IMR-90 (cell line): ENCODE measurements at regions not wholly inside any gene's neighbourhood (a gene's known extent, or its start where the extent isn't known, plus 50 kb on each side); places are given as distances from the start of the nearest gene placed in this dataset.

ENCODE experiments used
- ATAC-seq: fragments of 200-7000 bp; cut with Tn5 transposase; 2 replicates; pipeline ENCODE4 v1.9.1; 2020; ENCODE audit warnings: low read depth, mild to moderate bottlenecking, moderate library complexity
- BruUV-seq: library from RNA; stranded (reverse); fragments of 400-500 nt; replicated peaks from 2 replicates; lab custom pipeline; 2021; lab: Mats Ljungman, UMichigan
- CTCF ChIA-PET: fragments of 300-600 bp; formaldehyde crosslinking; extraction: SDS; loops from one replicate; lab custom pipeline; 2021; ENCODE audit warnings: antibody characterized with exemption; lab: Yijun Ruan, JAX
- POLR2A ChIA-PET: fragments of 300-600 bp; sonication (Branson Sonifier 250); formaldehyde crosslinking; loops from one replicate; lab custom pipeline; 2022; ENCODE audit warnings: antibody characterized with exemption; ENCODE audit not compliant: unreplicated experiment; lab: Charles Lee
- DNase-seq: peaks from one replicate; pipeline ENCODE4 v3.0.0; 2013
- H2AFZ ChIP-seq: replicated peaks from 2 replicates; pipeline ENCODE3; 2013; ENCODE audit warnings: low read length, mild to moderate bottlenecking; ENCODE audit not compliant: poor library complexity
- H2AK5ac ChIP-seq: 2 replicates; pipeline ENCODE4 v1.6.1; 2013; ENCODE audit warnings: low read depth, low read length, inconsistent platforms
- H2AK9ac ChIP-seq: replicated peaks from 2 replicates; pipeline ENCODE3; 2013; ENCODE audit warnings: mild to moderate bottlenecking, low read depth, low read length, moderate library complexity; ENCODE audit not compliant: poor library complexity
- H2BK120ac ChIP-seq: 2 replicates; pipeline ENCODE4 v1.6.1; 2013; ENCODE audit warnings: low read depth, low read length, inconsistent platforms
- H2BK15ac ChIP-seq: 3 replicates; pipeline ENCODE4 v1.6.1; 2013; ENCODE audit warnings: low read depth, low read length, inconsistent platforms
- H2BK20ac ChIP-seq: 2 replicates; pipeline ENCODE4 v1.6.1; 2013; ENCODE audit warnings: low read depth, mild to moderate bottlenecking, inconsistent platforms, low read length, moderate library complexity
- H2BK5ac ChIP-seq: 2 replicates; pipeline ENCODE4 v1.6.1; 2013; ENCODE audit warnings: mild to moderate bottlenecking, low read depth, low read length, inconsistent platforms; ENCODE audit not compliant: poor library complexity, severe bottlenecking
- H3K14ac ChIP-seq: replicated peaks from 2 replicates; pipeline ENCODE4 v1.6.1; 2013; ENCODE audit warnings: low read depth, low read length, inconsistent platforms
- H3K18ac ChIP-seq: 2 replicates; pipeline ENCODE4 v1.6.1; 2013; ENCODE audit warnings: low read depth, low read length, control low read depth
- H3K23ac ChIP-seq: 2 replicates; pipeline ENCODE4 v1.6.1; 2013; ENCODE audit warnings: low read depth, low read length, inconsistent platforms
- H3K27ac ChIP-seq: 2 replicates; pipeline ENCODE4 v1.5.1; 2013; ENCODE audit warnings: mild to moderate bottlenecking, control low read depth, low read length; ENCODE audit not compliant: insufficient read depth
- H3K27me3 ChIP-seq: 2 replicates; pipeline ENCODE4 v1.6.1; 2013; ENCODE audit warnings: low read length; ENCODE audit not compliant: control insufficient read depth, insufficient read depth
- H3K36me3 ChIP-seq: 2 replicates; pipeline ENCODE4 v1.6.1; 2013; ENCODE audit warnings: low read length, mixed read lengths; ENCODE audit not compliant: control insufficient read depth, insufficient read depth
- H3K4ac ChIP-seq: 2 replicates; pipeline ENCODE4 v1.6.1; 2013; ENCODE audit warnings: low read depth, low read length, inconsistent platforms
- H3K4me1 ChIP-seq: 2 replicates; pipeline ENCODE4 v1.6.1; 2013; ENCODE audit warnings: low read length, mixed read lengths; ENCODE audit not compliant: control insufficient read depth, insufficient read depth
- H3K4me2 ChIP-seq: 2 replicates; pipeline ENCODE4 v1.6.1; 2013; ENCODE audit warnings: low read depth, mild to moderate bottlenecking, control low read depth, low read length, moderate library complexity
- H3K4me3 ChIP-seq: 2 replicates; pipeline ENCODE4 v1.5.1; 2013; ENCODE audit warnings: low read depth, mild to moderate bottlenecking, control low read depth, low read length, moderate library complexity; ENCODE audit not compliant: insufficient read depth
- H3K56ac ChIP-seq: 2 replicates; pipeline ENCODE4 v1.6.1; 2013; ENCODE audit warnings: low read length, inconsistent platforms; ENCODE audit not compliant: insufficient read depth; ENCODE audit errors: extremely low read depth
- H3K79me1 ChIP-seq, 2 experiments: 2 replicates each; pipeline ENCODE4 v1.6.1; 2013; ENCODE audit warnings: low read length in 2 of 2, inconsistent platforms in 1 of 2, low read depth in 1 of 2
- H3K9ac ChIP-seq: 2 replicates; pipeline ENCODE4 v1.6.1; 2013; ENCODE audit warnings: low read depth, low read length, control low read depth
- H3K9me1 ChIP-seq: 2 replicates; pipeline ENCODE4 v1.6.1; 2013; ENCODE audit warnings: low read length, inconsistent platforms; ENCODE audit not compliant: insufficient read depth
- H3K9me3 ChIP-seq: 2 replicates; pipeline ENCODE4 v1.6.1; 2013; ENCODE audit warnings: low read length; ENCODE audit not compliant: control insufficient read depth, insufficient read depth
- H4K20me1 ChIP-seq: 2 replicates; pipeline ENCODE4 v1.6.1; 2013; ENCODE audit warnings: low read length, inconsistent platforms; ENCODE audit not compliant: insufficient read depth
- H4K5ac ChIP-seq: 2 replicates; pipeline ENCODE4 v1.6.1; 2013; ENCODE audit warnings: mild to moderate bottlenecking, low read depth, low read length, control low read depth
- H4K8ac ChIP-seq, 2 experiments: 2 replicates each; pipeline ENCODE4 v1.6.1; 2013; ENCODE audit warnings: low read depth in 2 of 2, low read length in 2 of 2, control low read depth in 1 of 2, inconsistent platforms in 1 of 2
- H4K91ac ChIP-seq: 2 replicates; pipeline ENCODE4 v1.6.1; 2013; ENCODE audit warnings: low read depth, low read length, inconsistent platforms; ENCODE audit not compliant: insufficient read depth
- BHLHE40 ChIP-seq: fragments of 150-350 bp; IDR thresholded peaks from 2 replicates; pipeline ENCODE4 v1.6.1; 2016; ENCODE audit warnings: mild to moderate bottlenecking, low read depth, low read length
- CEBPB ChIP-seq: IDR thresholded peaks from 2 replicates; pipeline ENCODE4 v1.6.1; 2012; ENCODE audit warnings: low read depth, low read length, improper control_type of control experiment
- CHD1 ChIP-seq: IDR thresholded peaks from 2 replicates; pipeline ENCODE4 v1.6.1; 2012; ENCODE audit warnings: low read depth, low read length, improper control_type of control experiment
- CTCF ChIP-seq: conservative IDR thresholded peaks from 2 replicates; pipeline ENCODE4 v1.5.1; 2012; ENCODE audit warnings: mild to moderate bottlenecking, low read depth, low read length, improper control_type of control experiment
- ELK1 ChIP-seq: fragments of 150-350 bp; IDR thresholded peaks from 2 replicates; pipeline ENCODE4 v1.6.1; 2016; ENCODE audit warnings: low read depth, mild to moderate bottlenecking, low read length, moderate library complexity, borderline replicate concordance
- FOS ChIP-seq: fragments of 150-350 bp; IDR thresholded peaks from 2 replicates; pipeline ENCODE4 v1.6.1; 2016; ENCODE audit warnings: low read depth, low read length
- MAFK ChIP-seq: IDR thresholded peaks from 2 replicates; pipeline ENCODE4 v1.6.1; 2012; ENCODE audit warnings: low read depth, low read length, improper control_type of control experiment
- MAZ ChIP-seq: IDR thresholded peaks from 2 replicates; pipeline ENCODE4 v1.6.1; 2012; ENCODE audit warnings: low read depth, mild to moderate bottlenecking, low read length, improper control_type of control experiment, moderate library complexity, borderline replicate concordance
- MXI1 ChIP-seq: IDR thresholded peaks from 2 replicates; pipeline ENCODE4 v1.6.1; 2012; ENCODE audit warnings: low read depth, mild to moderate bottlenecking, low read length, moderate library complexity, borderline replicate concordance
- NFE2L2 ChIP-seq: fragments of 150-350 bp; IDR thresholded peaks from 2 replicates; pipeline ENCODE4 v1.6.1; 2016; ENCODE audit warnings: low read depth, mild to moderate bottlenecking, low read length
- POLR2A ChIP-seq: IDR thresholded peaks from 2 replicates; pipeline ENCODE4 v1.6.1; 2012; ENCODE audit warnings: mild to moderate bottlenecking, low read depth, low read length
- RAD21 ChIP-seq: IDR thresholded peaks from 2 replicates; pipeline ENCODE4 v1.6.1; 2012; ENCODE audit warnings: low read length, improper control_type of control experiment
- RCOR1 ChIP-seq: IDR thresholded peaks from 2 replicates; pipeline ENCODE4 v1.6.1; 2012; ENCODE audit warnings: mild to moderate bottlenecking, low read length, improper control_type of control experiment; ENCODE audit not compliant: insufficient replicate concordance
- RFX5 ChIP-seq: IDR thresholded peaks from 2 replicates; pipeline ENCODE4 v1.8.0; 2012; ENCODE audit warnings: low read depth, mild to moderate bottlenecking, low read length, moderate library complexity
- SMC3 ChIP-seq: fragments of 150-350 bp; IDR thresholded peaks from 2 replicates; pipeline ENCODE4 v1.6.1; 2016; ENCODE audit warnings: low read depth, mild to moderate bottlenecking, antibody characterized with exemption, low read length, moderate library complexity
- USF2 ChIP-seq: fragments of 150-350 bp; IDR thresholded peaks from 2 replicates; pipeline ENCODE4 v1.6.1; 2017; ENCODE audit warnings: mild to moderate bottlenecking, antibody characterized with exemption, low read length, low read depth
- WGBS, 2 experiments: methylation state at CpG; one replicate each; pipeline versions ENCODE4 v1.1.5 to v1.1.7; 2013; ENCODE audit warnings: missing lambda C conversion rate in 2 of 2; ENCODE audit not compliant: insufficient read length in 1 of 2; ENCODE audit errors: extremely low coverage in 2 of 2; 5-methylcytosine and 5-hydroxymethylcytosine counted together
- dilution Hi-C: fragments of 300-500 bp; cut with HindIII; formaldehyde crosslinking; loops from one replicate; pipeline ENCODE4 v1.14.3; 2018; ENCODE audit warnings: low sequenced_read_pairs; ENCODE audit not compliant: unreplicated experiment
- in situ Hi-C: fragments of 300-500 bp; cut with MboI; formaldehyde crosslinking; loops from 3 replicates; pipeline ENCODE4 v1.14.3; 2019; ENCODE audit warnings: low sequenced_read_pairs, inconsistent platforms, mixed read lengths
- intact Hi-C: fragments of 100-400 bp; cut with micrococcal nuclease; formaldehyde crosslinking; loops from 2 replicates; pipeline ENCODE4 v1.10.0; 2022

- no peaks in the 10 kb centered on the region for H3K27me3 ChIP-seq
- in situ Hi-C loops (no loop called here), dilution Hi-C loops (no loop called here), intact Hi-C loops (no loop called here)
- H2BK5ac ChIP-seq: no peak overlapping the region
- H3K56ac ChIP-seq: no peak overlapping the region
- no TSS peak for BruUV-seq
- no peak overlapping the region for H2AK9ac ChIP-seq
- no peak overlapping the region for H3K27ac ChIP-seq
- no peak overlapping the region for H3K4me3 ChIP-seq
- no peak overlapping the region for H3K4me2 ChIP-seq
- POLR2A ChIA-PET: no interaction called here
- no peak overlapping the region for H3K14ac ChIP-seq
- H3K9me3 ChIP-seq: 0 out of 2 replicates have a peak, but pooled peaks cover 2% of the 10 kb centered on the region
- CTCF ChIA-PET: interaction anchor here (0.6 kb wide), 1 partner anchor 106 kb away, joined by 3 read pairs; no protein-coding TSS in a partner anchor
- H3K9ac ChIP-seq: no peak overlapping the region
- H4K20me1 ChIP-seq: no peaks in the 10 kb centered on the region
- no peak overlapping the region for H4K8ac ChIP-seq
- TF ChIP-seq NFE2L2 (no peak), MXI1 (no peak), ELK1 (no peak), RAD21 (no peak), MAFK (no peak), RCOR1 (no peak), FOS (no peak), POLR2A (no peak), CTCF (no peak), CEBPB (no peak), SMC3 (no peak), MAZ (no peak), USF2 (no peak), CHD1 (no peak), BHLHE40 (no peak), RFX5 (no peak)
- no peak overlapping the region for H2AK5ac ChIP-seq
- no peak overlapping the region for H4K91ac ChIP-seq
- no peaks in the 10 kb centered on the region for H3K79me1 ChIP-seq
- H2BK15ac ChIP-seq: no peak overlapping the region
- no peaks in the 10 kb centered on the region for H3K36me3 ChIP-seq
- H2BK20ac ChIP-seq: no peak overlapping the region
- no peak overlapping the region for H2BK120ac ChIP-seq
- no peak overlapping the region for H3K18ac ChIP-seq
- no peak overlapping the region for H4K5ac ChIP-seq
- no peak for DNase-seq
- no peak overlapping the region for H3K4ac ChIP-seq
- no peaks in the 10 kb centered on the region for H3K4me1 ChIP-seq
- no CpG with 5 or more reads among the region's 5 CpGs for WGBS, 2 experiments
- no peak overlapping the region for H2AFZ ChIP-seq
- H3K9me1 ChIP-seq: no peaks in the 10 kb centered on the region
- ATAC-seq: no peak
- H3K23ac ChIP-seq: no peak overlapping the region
These were observed 552.4 kb upstream of the DAB1 start for GRCh38 chr1:57976216-57976615.
